K562 (cell line): ENCODE measurements at regions not wholly inside any gene's neighbourhood (a gene's known extent, or its start where the extent isn't known, plus 50 kb on each side); places are given as distances from the start of the nearest gene placed in this dataset.

ENCODE experiments used
- ATAC-seq: fragments of 200-7000 bp; cut with Tn5 transposase; 3 replicates; pipeline ENCODE4 v1.9.1; 2020; ENCODE audit warnings: moderate library complexity
- BruUV-seq: library from RNA; stranded (reverse); fragments of 400-500 nt; replicated peaks from 2 replicates; lab custom pipeline; 2021; lab: Mats Ljungman, UMichigan
- CTCF ChIA-PET: fragments of 300-600 bp; formaldehyde crosslinking; extraction: SDS; loops from one replicate; lab custom pipeline; 2021; ENCODE audit warnings: low intra/inter-chr PET ratio; lab: Yijun Ruan, JAX
- POLR2A ChIA-PET: fragments of 300-600, 350-650 bp; sonication (Branson Sonifier 250); formaldehyde crosslinking; extraction: SDS; loops from one replicate; lab custom pipeline; 2021; ENCODE audit warnings: antibody characterized with exemption, inconsistent platforms; lab: Yijun Ruan, JAX
- DNase-seq, 4 experiments: peaks; one replicate each; pipeline versions ENCODE4 v3.0.0 to v3.0.0-alpha.2; 2011 to 2018; ENCODE audit warnings: low spot score in 3 of 4, mixed read lengths in 3 of 4; ENCODE audit errors: extremely low read depth in 1 of 4
- FAIRE-seq: peaks from 2 replicates; lab custom pipeline; 2011; peaks lifted over from hg19 to GRCh38; lab: Jason Lieb, UNC
- H2AFZ ChIP-seq: 2 replicates; pipeline ENCODE4 v1.6.0; 2011; ENCODE audit warnings: low read depth, low read length, control low read depth, inconsistent platforms
- H3K27ac ChIP-seq: fragments of 200-600 bp; 3 replicates; pipeline ENCODE4 v1.8.0; 2011; ENCODE audit warnings: low read depth, mild to moderate bottlenecking, control low read depth, inconsistent platforms, low read length, moderate library complexity, mixed read lengths; ENCODE audit errors: extremely low read depth
- H3K27me3 ChIP-seq, 2 experiments: fragments of 300-600 bp in 1 of 2; 2 replicates in 1 of 2; 3 replicates in 1 of 2; pipeline versions ENCODE4 v1.6.0 to v1.8.0; 2011; ENCODE audit warnings: inconsistent platforms in 2 of 2, low read length in 2 of 2, mild to moderate bottlenecking in 1 of 2, mixed read lengths in 1 of 2, moderate library complexity in 1 of 2; ENCODE audit not compliant: control insufficient read depth in 2 of 2, insufficient read depth in 2 of 2
- H3K36me3 ChIP-seq: fragments of 300-600 bp; 3 replicates; pipeline ENCODE4 v1.8.0; 2011; ENCODE audit warnings: mild to moderate bottlenecking, low read length, inconsistent platforms; ENCODE audit not compliant: control insufficient read depth, insufficient read depth
- H3K4me1 ChIP-seq, 2 experiments: fragments of 200-600 bp in 1 of 2; replicated peaks in 1 of 2; 2 replicates in 1 of 2; 3 replicates in 1 of 2; pipeline versions ENCODE4 v1.5.1 to v1.8.0; 2011; ENCODE audit warnings: inconsistent platforms in 2 of 2, low read length in 2 of 2, mild to moderate bottlenecking in 1 of 2, mixed read lengths in 1 of 2, moderate library complexity in 1 of 2; ENCODE audit not compliant: control insufficient read depth in 2 of 2, insufficient read depth in 2 of 2
- H3K4me2 ChIP-seq: 2 replicates; pipeline ENCODE4 v1.6.1; 2011; ENCODE audit warnings: low read length, control low read depth, inconsistent platforms, mixed read lengths; ENCODE audit not compliant: insufficient read depth
- H3K4me3 ChIP-seq: fragments of 200-600 bp; sonication (generic), shearing (Covaris generic); 2 replicates; pipeline ENCODE4 v1.5.1; 2016; ENCODE audit warnings: control low read depth, inconsistent platforms
- H3K79me2 ChIP-seq: fragments of 200-600 bp; 3 replicates; pipeline ENCODE4 v1.8.0; 2011; ENCODE audit warnings: low read length, inconsistent platforms; ENCODE audit not compliant: control insufficient read depth, insufficient read depth
- H3K9ac ChIP-seq, 2 experiments: 2 replicates each; pipeline versions ENCODE4 v1.6.0 to v1.6.1; 2011; ENCODE audit warnings: low read depth in 2 of 2, low read length in 2 of 2, control low read depth in 1 of 2, inconsistent platforms in 1 of 2, mild to moderate bottlenecking in 1 of 2, mixed read lengths in 1 of 2; ENCODE audit not compliant: insufficient read depth in 1 of 2
- H3K9me1 ChIP-seq: one replicate; pipeline ENCODE4 v1.6.0; 2011; ENCODE audit warnings: inconsistent platforms, mild to moderate bottlenecking, low read length, moderate library complexity; ENCODE audit not compliant: control insufficient read depth, insufficient read depth
- H3K9me3 ChIP-seq: replicated peaks from 2 replicates; pipeline ENCODE4 v1.5.1; 2011; ENCODE audit warnings: low read depth, low read length, inconsistent platforms; ENCODE audit not compliant: control insufficient read depth, insufficient read depth
- H4K20me1 ChIP-seq: replicated peaks from 2 replicates; pipeline ENCODE4 v1.6.1; 2011; ENCODE audit warnings: low read length, inconsistent platforms, mixed read lengths; ENCODE audit not compliant: control insufficient read depth, insufficient read depth
- HNRNPLL ChIP-seq: fragments of 200-400 bp; formaldehyde crosslinking; IDR thresholded peaks from 2 replicates; pipeline ENCODE4 v1.6.1; 2017; ENCODE audit warnings: low read length, low read depth, mild to moderate bottlenecking; ENCODE audit not compliant: poor library complexity, severe bottlenecking
- ZNF717 ChIP-seq: fragments of 250-450 bp; sonication (Bioruptor Pico); IDR thresholded peaks from 2 replicates; pipeline ENCODE4 v1.5.0; 2021
- ZSCAN29 ChIP-seq: fragments of 450-650 bp; IDR thresholded peaks from 2 replicates; pipeline ENCODE4 v1.6.1; 2017
- WGBS: fragments of 100-300 bp; shearing (Covaris generic); methylation state at CpG from one replicate; pipeline ENCODE4 v1.1.6; 2016; ENCODE audit warnings: low coverage, mixed read lengths; ENCODE audit not compliant: insufficient coverage; ENCODE audit errors: missing lambda C conversion rate; 5-methylcytosine and 5-hydroxymethylcytosine counted together
- in situ Hi-C: fragments of 300-500 bp; cut with MboI; formaldehyde crosslinking; loops from 4 replicates; pipeline ENCODE4 v1.15.0; 2018; ENCODE audit warnings: inconsistent platforms, mixed read lengths
- intact Hi-C: fragments of 100-400 bp; cut with micrococcal nuclease; formaldehyde crosslinking; loops from 2 replicates; pipeline ENCODE4 v1.14.2; 2022
- TF ChIP-seq, protein P1 (sequence below): fragments of 450-650 bp; IDR thresholded peaks from 2 replicates; pipeline ENCODE4 v1.6.1; 2016; ENCODE audit warnings: low read depth
- TF ChIP-seq, protein P2 (sequence below), 2 experiments: fragments of 450-650 bp; IDR thresholded peaks; 2 replicates each; pipeline ENCODE4 v1.6.1; 2016; ENCODE audit warnings: mild to moderate bottlenecking in 2 of 2, borderline replicate concordance in 1 of 2, low read depth in 1 of 2, moderate library complexity in 1 of 2

DNA sequence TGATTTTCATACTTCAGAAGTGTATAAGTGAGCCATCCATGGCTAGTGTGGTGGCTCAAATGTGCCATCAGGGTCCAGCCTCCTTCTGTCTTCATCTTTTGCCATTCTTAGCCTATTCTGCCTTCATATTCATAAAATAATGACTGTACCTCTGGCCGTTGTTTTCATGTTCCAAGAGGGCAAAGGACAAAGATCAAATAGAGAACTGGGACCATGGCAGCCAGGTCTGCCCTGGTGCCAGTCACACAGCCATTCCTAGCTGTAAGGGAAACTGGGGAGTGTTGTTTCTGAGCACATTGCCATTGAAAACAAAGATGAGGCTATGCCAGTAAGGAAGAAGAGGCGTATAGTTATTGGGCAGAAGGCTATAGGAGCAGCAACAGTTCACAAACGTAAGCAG, 518.6 kb downstream of the TFAP2B start (continued):
- TF ChIP-seq, protein P1, sequence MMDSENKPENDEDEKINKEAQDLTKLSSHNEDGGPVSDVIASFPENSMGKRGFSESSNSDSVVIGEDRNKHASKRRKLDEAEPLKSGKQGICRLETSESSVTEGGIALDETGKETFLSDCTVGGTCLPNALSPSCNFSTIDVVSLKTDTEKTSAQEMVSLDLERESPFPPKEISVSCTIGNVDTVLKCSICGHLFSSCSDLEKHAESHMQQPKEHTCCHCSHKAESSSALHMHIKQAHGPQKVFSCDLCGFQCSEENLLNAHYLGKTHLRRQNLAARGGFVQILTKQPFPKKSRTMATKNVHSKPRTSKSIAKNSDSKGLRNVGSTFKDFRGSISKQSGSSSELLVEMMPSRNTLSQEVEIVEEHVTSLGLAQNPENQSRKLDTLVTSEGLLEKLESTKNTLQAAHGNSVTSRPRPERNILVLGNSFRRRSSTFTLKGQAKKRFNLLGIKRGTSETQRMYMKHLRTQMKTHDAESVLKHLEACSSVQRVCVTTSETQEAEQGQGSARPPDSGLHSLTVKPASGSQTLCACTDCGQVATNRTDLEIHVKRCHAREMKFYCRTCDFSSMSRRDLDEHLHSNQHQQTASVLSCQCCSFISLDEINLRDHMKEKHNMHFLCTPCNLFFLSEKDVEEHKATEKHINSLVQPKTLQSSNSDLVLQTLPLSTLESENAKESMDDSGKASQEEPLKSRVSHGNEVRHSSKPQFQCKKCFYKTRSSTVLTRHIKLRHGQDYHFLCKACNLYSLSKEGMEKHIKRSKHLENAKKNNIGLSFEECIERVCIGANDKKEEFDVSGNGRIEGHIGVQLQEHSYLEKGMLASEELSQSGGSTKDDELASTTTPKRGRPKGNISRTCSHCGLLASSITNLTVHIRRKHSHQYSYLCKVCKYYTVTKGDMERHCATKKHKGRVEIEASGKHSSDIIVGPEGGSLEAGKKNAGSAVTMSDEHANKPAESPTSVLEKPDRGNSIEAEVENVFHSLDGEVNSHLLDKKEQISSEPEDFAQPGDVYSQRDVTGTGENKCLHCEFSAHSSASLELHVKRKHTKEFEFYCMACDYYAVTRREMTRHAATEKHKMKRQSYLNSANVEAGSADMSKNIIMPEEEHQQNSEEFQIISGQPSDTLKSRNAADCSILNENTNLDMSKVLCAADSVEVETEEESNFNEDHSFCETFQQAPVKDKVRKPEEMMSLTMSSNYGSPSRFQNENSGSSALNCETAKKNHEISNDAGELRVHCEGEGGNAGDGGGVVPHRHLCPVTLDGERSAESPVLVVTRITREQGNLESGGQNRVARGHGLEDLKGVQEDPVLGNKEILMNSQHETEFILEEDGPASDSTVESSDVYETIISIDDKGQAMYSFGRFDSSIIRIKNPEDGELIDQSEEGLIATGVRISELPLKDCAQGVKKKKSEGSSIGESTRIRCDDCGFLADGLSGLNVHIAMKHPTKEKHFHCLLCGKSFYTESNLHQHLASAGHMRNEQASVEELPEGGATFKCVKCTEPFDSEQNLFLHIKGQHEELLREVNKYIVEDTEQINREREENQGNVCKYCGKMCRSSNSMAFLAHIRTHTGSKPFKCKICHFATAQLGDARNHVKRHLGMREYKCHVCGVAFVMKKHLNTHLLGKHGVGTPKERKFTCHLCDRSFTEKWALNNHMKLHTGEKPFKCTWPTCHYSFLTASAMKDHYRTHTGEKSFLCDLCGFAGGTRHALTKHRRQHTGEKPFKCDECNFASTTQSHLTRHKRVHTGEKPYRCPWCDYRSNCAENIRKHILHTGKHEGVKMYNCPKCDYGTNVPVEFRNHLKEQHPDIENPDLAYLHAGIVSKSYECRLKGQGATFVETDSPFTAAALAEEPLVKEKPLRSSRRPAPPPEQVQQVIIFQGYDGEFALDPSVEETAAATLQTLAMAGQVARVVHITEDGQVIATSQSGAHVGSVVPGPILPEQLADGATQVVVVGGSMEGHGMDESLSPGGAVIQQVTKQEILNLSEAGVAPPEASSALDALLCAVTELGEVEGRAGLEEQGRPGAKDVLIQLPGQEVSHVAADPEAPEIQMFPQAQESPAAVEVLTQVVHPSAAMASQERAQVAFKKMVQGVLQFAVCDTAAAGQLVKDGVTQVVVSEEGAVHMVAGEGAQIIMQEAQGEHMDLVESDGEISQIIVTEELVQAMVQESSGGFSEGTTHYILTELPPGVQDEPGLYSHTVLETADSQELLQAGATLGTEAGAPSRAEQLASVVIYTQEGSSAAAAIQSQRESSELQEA: no peak
- TF ChIP-seq HNRNPLL: no peak

DNA sequence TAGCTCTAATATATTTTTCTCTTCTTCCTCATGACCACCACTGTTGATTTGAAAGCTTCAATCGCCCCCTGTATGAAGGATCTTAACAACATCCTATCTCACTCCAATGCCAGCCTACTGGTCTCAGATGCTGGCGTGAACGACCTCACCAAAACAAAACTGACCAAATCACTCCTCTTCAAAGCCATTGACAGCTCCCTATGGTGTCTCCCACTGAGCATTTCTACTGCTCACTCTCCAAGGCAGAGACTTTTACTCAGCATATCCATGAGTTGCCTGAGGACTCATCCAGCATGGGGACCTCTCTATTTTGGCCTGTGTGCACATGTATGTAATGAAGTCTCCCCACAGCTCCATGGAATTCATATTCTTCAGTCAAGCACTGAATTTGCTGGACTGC, 520.4 kb downstream of the TFAP2B start:
- Histone ChIP-seq H3K9me3 (no peaks in the 10 kb centered on the region), H3K9ac (no peak overlapping the region), H3K79me2 (no peaks in the 10 kb centered on the region), H3K4me1 (no peaks in the 10 kb centered on the region), H3K36me3 (no peaks in the 10 kb centered on the region), H3K4me3 (no peak overlapping the region), H4K20me1 (no peaks in the 10 kb centered on the region), H3K9me1 (no peaks in the 10 kb centered on the region), H3K27ac (no peak overlapping the region), H3K4me2 (no peak overlapping the region), H2AFZ (no peak overlapping the region), H3K27me3 (no peaks in the 10 kb centered on the region)
- CTCF ChIA-PET: no interaction called here
- ATAC-seq (no peak), FAIRE-seq (no peak), DNase-seq (no peak)
- intact Hi-C loops: no loop called here
- in situ Hi-C loops: no loop called here
- POLR2A ChIA-PET: no interaction called here
- WGBS: 0% methylated on average over 3 of the region's 3 CpGs
- BruUV-seq: no TSS peak
- TF ChIP-seq ZSCAN29: no peak
- no peak for TF ChIP-seq ZNF717
- TF ChIP-seq, protein P2, sequence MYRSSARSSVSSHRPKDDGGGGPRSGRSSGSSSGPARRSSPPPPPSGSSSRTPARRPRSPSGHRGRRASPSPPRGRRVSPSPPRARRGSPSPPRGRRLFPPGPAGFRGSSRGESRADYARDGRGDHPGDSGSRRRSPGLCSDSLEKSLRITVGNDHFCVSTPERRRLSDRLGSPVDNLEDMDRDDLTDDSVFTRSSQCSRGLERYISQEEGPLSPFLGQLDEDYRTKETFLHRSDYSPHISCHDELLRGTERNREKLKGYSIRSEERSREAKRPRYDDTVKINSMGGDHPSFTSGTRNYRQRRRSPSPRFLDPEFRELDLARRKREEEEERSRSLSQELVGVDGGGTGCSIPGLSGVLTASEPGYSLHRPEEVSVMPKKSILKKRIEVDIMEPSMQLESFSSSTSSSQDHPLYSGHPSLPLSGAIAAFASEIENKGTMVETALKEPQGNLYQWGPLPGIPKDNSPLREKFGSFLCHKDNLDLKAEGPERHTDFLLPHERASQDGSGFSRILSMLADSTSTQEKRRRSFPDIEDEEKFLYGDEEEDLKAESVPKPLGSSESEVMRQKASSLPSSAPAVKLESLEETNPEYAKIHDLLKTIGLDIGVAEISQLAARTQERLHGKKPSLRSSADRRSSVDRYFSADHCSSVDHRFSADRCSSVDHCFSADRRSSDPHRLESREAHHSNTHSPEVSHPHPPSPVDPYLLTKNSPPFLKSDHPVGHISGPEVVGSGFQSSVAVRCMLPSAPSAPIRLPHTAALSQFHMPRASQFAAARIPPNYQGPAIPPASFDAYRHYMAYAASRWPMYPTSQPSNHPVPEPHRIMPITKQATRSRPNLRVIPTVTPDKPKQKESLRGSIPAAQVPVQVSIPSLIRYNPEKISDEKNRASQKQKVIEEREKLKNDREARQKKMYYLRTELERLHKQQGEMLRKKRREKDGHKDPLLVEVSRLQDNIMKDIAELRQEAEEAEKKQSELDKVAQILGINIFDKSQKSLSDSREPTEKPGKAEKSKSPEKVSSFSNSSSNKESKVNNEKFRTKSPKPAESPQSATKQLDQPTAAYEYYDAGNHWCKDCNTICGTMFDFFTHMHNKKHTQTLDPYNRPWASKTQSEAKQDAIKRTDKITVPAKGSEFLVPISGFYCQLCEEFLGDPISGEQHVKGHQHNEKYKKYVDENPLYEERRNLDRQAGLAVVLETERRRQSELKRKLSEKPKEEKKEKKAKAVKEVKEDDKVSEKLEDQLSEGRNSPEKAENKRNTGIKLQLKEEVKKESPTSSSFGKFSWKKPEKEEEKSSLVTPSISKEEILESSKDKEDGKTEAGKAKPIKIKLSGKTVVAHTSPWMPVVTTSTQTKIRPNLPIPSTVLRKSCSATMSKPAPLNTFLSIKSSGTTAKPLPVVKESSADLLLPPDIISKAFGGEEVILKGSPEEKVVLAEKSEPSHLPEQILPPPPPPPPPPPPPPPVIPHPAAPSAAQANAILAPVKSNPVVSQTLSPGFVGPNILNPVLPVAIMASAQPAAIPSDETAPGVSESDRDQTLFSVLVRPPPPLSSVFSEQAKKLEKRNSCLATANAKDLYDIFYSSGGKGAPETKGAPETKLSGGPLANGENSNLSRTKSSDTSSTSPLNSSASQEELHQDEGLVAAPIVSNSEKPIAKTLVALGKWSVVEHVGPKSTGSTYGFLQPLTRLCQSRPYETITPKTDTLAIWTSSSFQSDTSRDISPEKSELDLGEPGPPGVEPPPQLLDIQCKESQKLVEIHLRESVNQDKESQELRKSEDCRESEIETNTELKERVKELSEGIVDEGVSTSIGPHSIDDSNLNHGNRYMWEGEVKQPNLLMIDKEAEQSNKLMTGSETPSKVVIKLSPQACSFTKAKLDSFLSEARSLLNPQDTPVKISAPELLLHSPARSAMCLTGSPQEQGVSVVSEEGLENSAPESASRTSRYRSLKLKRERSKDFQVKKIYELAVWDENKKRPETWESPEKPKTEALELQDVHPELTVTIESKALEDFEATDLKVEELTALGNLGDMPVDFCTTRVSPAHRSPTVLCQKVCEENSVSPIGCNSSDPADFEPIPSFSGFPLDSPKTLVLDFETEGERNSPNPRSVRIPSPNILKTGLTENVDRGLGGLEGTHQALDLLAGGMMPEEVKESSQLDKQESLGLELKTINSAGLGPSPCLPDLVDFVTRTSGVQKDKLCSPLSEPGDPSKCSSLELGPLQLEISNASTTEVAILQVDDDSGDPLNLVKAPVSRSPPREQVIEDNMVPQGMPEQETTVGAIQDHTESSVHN (IDR thresholded peaks at IDR 0.05; ENCODE audit: borderline replicate concordance in 1 of 2, low read depth in 1 of 2): no peak
